Keratinocyte (primary cell): ENCODE measurements at regions not wholly inside any gene's neighbourhood (a gene's known extent, or its start where the extent isn't known, plus 50 kb on each side); places are given as distances from the start of the nearest gene placed in this dataset.

ENCODE experiments used
- DNase-seq: peaks from one replicate; pipeline ENCODE4 v3.0.0-alpha.2; 2011; ENCODE audit warnings: low read depth, missing footprints, low spot score
- FAIRE-seq: peaks from 2 replicates; lab custom pipeline; 2011; peaks lifted over from hg19 to GRCh38; lab: Jason Lieb, UNC
- H2AFZ ChIP-seq: 2 replicates; pipeline ENCODE4 v1.6.0; 2012; ENCODE audit warnings: low read length, control low read depth, inconsistent platforms; ENCODE audit not compliant: control insufficient read depth
- H3K27ac ChIP-seq: 2 replicates; pipeline ENCODE4 v1.5.1; 2011; ENCODE audit warnings: low read length; ENCODE audit not compliant: control insufficient read depth, insufficient read depth
- H3K27me3 ChIP-seq: 3 replicates; pipeline ENCODE4 v1.6.0; 2011; ENCODE audit warnings: low read length; ENCODE audit not compliant: control insufficient read depth, insufficient read depth; ENCODE audit errors: extremely low read depth
- H3K36me3 ChIP-seq, 2 experiments: 2 replicates in 1 of 2; 3 replicates in 1 of 2; pipeline ENCODE4 v1.5.1; 2011; ENCODE audit warnings: low read length in 2 of 2, mild to moderate bottlenecking in 1 of 2; ENCODE audit not compliant: control insufficient read depth in 2 of 2, insufficient read depth in 2 of 2; ENCODE audit errors: extremely low read depth in 1 of 2
- H3K4me1 ChIP-seq: 3 replicates; pipeline ENCODE4 v1.5.1; 2011; ENCODE audit warnings: low read length; ENCODE audit not compliant: control insufficient read depth, insufficient read depth; ENCODE audit errors: extremely low read depth
- H3K4me2 ChIP-seq: 3 replicates; pipeline ENCODE4 v1.6.0; 2011; ENCODE audit warnings: low read depth, low read length; ENCODE audit not compliant: control insufficient read depth, insufficient read depth; ENCODE audit errors: extremely low read depth
- H3K4me3 ChIP-seq, 3 experiments: fragments of 200-600 bp in 1 of 3; sonication (generic) in 1 of 3; 2 replicates in 2 of 3; 3 replicates in 1 of 3; pipeline ENCODE4 v1.5.1; 2011 to 2016; ENCODE audit warnings: low read length in 3 of 3, mild to moderate bottlenecking in 3 of 3, control low read depth in 2 of 3, inconsistent platforms in 1 of 3, low read depth in 1 of 3, mixed read lengths in 1 of 3, mixed run types in 1 of 3, moderate library complexity in 1 of 3; ENCODE audit not compliant: control insufficient read depth in 2 of 3, insufficient read depth in 2 of 3; ENCODE audit errors: extremely low read depth in 1 of 3
- H3K79me2 ChIP-seq: 2 replicates; pipeline ENCODE4 v1.6.0; 2012; ENCODE audit warnings: low read length; ENCODE audit not compliant: control insufficient read depth, insufficient read depth
- H3K9ac ChIP-seq: 3 replicates; pipeline ENCODE4 v1.6.0; 2011; ENCODE audit warnings: low read length; ENCODE audit not compliant: control insufficient read depth, insufficient read depth; ENCODE audit errors: extremely low read depth
- H3K9me1 ChIP-seq: 3 replicates; pipeline ENCODE4 v1.6.0; 2011; ENCODE audit warnings: low read length; ENCODE audit not compliant: control insufficient read depth, insufficient read depth; ENCODE audit errors: extremely low read depth
- H3K9me3 ChIP-seq: 2 replicates; pipeline ENCODE4 v1.5.1; 2012; ENCODE audit warnings: low read depth, low read length; ENCODE audit not compliant: control insufficient read depth
- H4K20me1 ChIP-seq: 3 replicates; pipeline ENCODE4 v1.6.0; 2011; ENCODE audit warnings: low read length; ENCODE audit not compliant: control insufficient read depth, insufficient read depth; ENCODE audit errors: extremely low read depth
- EZH2 ChIP-seq: IDR thresholded peaks from one replicate; pipeline ENCODE4 v1.6.1; 2012; ENCODE audit warnings: inconsistent platforms, mild to moderate bottlenecking, low read length, moderate library complexity
- dilution Hi-C: fragments of 300-500 bp; cut with MboI; formaldehyde crosslinking; loops from one replicate; pipeline ENCODE4 v1.7.0; 2020; ENCODE audit warnings: low sequenced_read_pairs; ENCODE audit not compliant: extremely low pct_ligation_motif_present
- TF ChIP-seq, protein P1 (sequence below), 3 experiments: IDR thresholded peaks in 1 of 3; conservative IDR thresholded peaks in 1 of 3; optimal IDR thresholded peaks in 1 of 3; 2 replicates in 2 of 3; 3 replicates in 1 of 3; pipeline versions ENCODE3 to v1.5.1; 2011; ENCODE audit warnings: low read length in 3 of 3, mild to moderate bottlenecking in 3 of 3, moderate library complexity in 2 of 3, control low read depth in 1 of 3, inconsistent platforms in 1 of 3; ENCODE audit not compliant: insufficient read depth in 2 of 3; ENCODE audit errors: extremely low read depth in 1 of 3

DNA sequence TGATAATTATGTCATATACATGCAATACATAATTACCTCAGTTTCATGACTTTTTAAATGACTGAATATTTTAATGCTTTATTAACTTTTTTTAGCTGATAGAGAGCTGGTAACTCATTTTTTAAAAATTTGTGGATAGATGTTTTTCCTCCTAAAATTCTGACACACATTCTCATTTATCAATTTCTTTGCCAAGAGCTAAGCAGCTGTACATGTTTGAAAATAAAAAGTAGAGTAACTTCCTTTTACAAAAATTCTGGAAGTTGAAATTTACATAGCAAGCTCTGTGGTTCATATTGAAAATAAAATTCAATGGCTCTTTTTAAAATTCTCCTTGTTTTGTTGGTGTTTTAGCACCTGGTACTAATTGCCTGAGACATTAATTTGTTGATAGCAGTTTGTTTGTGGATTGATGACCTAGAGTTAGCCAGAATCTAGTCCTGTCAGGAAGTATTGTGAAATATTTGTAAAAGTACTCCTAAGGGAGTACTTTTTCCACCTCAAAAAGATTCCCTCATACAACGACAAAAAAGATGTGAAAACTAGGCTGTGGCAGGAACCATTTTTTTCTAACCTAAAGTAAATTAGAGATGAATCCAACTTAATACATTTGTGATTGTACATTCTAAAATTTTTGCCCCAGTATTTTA lies 621.8 kb downstream of the BCKDHB start:
- H3K9ac ChIP-seq = no peak overlapping the region
- TF ChIP-seq, protein P1, sequence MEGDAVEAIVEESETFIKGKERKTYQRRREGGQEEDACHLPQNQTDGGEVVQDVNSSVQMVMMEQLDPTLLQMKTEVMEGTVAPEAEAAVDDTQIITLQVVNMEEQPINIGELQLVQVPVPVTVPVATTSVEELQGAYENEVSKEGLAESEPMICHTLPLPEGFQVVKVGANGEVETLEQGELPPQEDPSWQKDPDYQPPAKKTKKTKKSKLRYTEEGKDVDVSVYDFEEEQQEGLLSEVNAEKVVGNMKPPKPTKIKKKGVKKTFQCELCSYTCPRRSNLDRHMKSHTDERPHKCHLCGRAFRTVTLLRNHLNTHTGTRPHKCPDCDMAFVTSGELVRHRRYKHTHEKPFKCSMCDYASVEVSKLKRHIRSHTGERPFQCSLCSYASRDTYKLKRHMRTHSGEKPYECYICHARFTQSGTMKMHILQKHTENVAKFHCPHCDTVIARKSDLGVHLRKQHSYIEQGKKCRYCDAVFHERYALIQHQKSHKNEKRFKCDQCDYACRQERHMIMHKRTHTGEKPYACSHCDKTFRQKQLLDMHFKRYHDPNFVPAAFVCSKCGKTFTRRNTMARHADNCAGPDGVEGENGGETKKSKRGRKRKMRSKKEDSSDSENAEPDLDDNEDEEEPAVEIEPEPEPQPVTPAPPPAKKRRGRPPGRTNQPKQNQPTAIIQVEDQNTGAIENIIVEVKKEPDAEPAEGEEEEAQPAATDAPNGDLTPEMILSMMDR (optimal IDR thresholded peaks at IDR 0.05 in 1 of 3, IDR thresholded peaks at IDR 0.05 in 1 of 3, conservative IDR thresholded peaks at IDR 0.05 in 1 of 3; ENCODE audit: extremely low read depth in 1 of 3, insufficient read depth in 2 of 3, low read length in 3 of 3) = no peak
- TF ChIP-seq EZH2 = no peak
- H3K4me2 ChIP-seq = no peak overlapping the region
- H3K9me1 ChIP-seq = no peaks in the 10 kb centered on the region
- H3K79me2 ChIP-seq = no peaks in the 10 kb centered on the region
- H3K4me1 ChIP-seq = no peaks in the 10 kb centered on the region
- FAIRE-seq (no peak), DNase-seq (no peak)
- H3K4me3 ChIP-seq = no peak overlapping the region
- H3K27ac ChIP-seq = no peak overlapping the region
- dilution Hi-C loops = no loop called here
- no peaks in the 10 kb centered on the region for H3K27me3 ChIP-seq
- H3K9me3 ChIP-seq = no peaks in the 10 kb centered on the region
- no peak overlapping the region for H2AFZ ChIP-seq
- H3K36me3 ChIP-seq = no peaks in the 10 kb centered on the region
- H4K20me1 ChIP-seq = no peaks in the 10 kb centered on the region

GRCh38 chr6:80725156-80725930 lies 618.9 kb downstream of the BCKDHB start:
- H2AFZ ChIP-seq = no peak overlapping the region
- no peaks in the 10 kb centered on the region for H4K20me1 ChIP-seq
- no peak overlapping the region for H3K4me3 ChIP-seq
- H3K4me1 ChIP-seq = no peaks in the 10 kb centered on the region
- no peak overlapping the region for H3K9ac ChIP-seq
- TF ChIP-seq, protein P1 (optimal IDR thresholded peaks at IDR 0.05 in 1 of 3, IDR thresholded peaks at IDR 0.05 in 1 of 3, conservative IDR thresholded peaks at IDR 0.05 in 1 of 3; ENCODE audit: extremely low read depth in 1 of 3, insufficient read depth in 2 of 3, low read length in 3 of 3) = no peak
- no peak for TF ChIP-seq EZH2
- no peak overlapping the region for H3K4me2 ChIP-seq
- no peaks in the 10 kb centered on the region for H3K9me3 ChIP-seq
- H3K79me2 ChIP-seq = no peaks in the 10 kb centered on the region
- FAIRE-seq (no peak), DNase-seq (no peak)
- no peaks in the 10 kb centered on the region for H3K36me3 ChIP-seq
- dilution Hi-C loops = no loop called here
- H3K27me3 ChIP-seq = no peaks in the 10 kb centered on the region
- H3K27ac ChIP-seq = no peak overlapping the region
- no peaks in the 10 kb centered on the region for H3K9me1 ChIP-seq
